COLO829 (cell line): ENCODE measurements at regions not wholly inside any gene's neighbourhood (a gene's known extent, or its start where the extent isn't known, plus 50 kb on each side); places are given as distances from the start of the nearest gene placed in this dataset.
A peak's percentile ranks its signal among the peaks of the same experiment; 100 is the strongest.
"Not testable (repeated sequence)": the region's sequence is repeated elsewhere in the genome, so short reads cannot be mapped to it uniquely, and the experiment has no call there.

ENCODE experiments used
- DNase-seq: peaks from one replicate; pipeline ENCODE4 v3.0.0; 2012; ENCODE audit warnings: low spot score

GRCh38 chr3:21020681-21021080, 730.3 kb downstream of the ZNF385D start:
- no peak for DNase-seq

GRCh38 chr3:21020043-21020442, 731.0 kb downstream of the ZNF385D start:
- DNase-seq: no peak

DNA sequence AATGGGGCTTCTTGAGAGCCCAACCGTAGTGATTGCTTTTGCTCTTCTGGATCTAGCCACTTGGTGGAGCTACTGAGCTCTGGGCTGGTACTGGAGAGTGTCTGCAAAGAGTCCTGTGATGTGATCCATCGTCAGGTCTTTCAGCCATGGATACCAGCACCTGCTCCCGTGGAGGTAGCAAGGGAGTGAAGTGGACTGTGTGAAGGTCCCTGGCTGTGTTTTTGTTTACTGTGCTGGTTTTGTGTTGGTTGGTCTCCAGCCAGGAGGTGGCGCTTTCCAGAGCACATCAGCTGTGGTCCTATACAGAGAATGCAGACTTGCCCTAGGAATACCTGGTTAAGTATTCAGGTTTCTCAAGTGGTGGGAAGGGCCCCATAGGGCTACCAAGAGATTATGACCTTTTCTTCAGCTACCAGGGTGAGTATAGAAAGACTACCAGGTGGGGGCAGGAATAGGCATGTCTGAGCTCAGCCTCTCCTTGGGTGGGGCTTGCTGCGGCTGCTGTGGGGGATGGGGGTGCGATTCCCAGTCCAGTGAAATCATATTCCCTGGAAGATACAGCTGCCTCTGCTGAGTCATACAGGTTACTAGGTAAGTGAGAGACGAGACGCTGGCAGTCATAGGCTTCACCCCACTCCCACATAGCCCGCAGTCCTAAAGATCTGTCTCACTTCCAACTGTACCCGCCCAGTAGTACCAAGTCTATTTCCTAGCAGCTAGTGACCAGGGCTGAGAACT, 733.7 kb downstream of the ZNF385D start:
- no peak for DNase-seq

DNA sequence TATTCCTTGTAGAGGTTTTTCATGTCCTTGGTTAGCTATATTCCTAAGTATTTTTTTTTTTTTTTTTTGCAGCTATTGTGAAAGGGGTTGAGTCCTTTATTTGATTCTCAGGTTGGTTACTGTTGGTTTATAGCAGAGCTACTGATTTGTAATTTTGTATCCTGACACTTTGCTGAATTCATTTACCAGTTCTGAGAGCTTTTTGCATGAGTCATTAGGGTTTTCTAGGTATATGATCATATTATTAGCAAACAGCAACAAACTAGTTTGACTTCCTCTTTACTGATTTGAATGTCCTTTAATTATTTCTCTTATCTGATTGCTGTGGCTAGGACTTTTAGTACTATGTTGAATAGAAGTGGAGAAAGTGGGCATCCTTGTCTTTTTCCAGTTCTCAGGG, 737.4 kb downstream of the ZNF385D start:
- no peak for DNase-seq

- DNase-seq: no peak
These were observed 751.3 kb downstream of the ZNF385D start for GRCh38 chr3:20999661-21000060.

DNA sequence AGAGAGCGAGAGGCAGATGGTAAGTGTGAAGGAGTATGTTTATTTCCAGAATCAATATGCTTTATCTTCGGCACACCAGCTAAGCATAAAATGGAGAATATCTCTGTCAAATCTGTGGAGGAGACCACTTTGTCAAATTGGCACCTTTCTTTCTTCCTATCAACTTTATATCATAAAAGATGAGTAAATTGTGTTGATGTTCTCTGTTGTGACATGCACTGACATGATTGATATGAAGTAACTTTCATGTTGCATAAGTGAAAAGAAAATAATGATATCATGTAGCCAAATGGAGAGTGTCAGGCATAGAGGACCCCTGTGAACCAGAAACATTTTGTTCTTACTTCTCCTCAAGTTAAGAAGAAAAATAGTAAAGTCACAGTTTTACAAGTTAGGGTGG, 753.8 kb downstream of the ZNF385D start:
- no peak for DNase-seq

DNA sequence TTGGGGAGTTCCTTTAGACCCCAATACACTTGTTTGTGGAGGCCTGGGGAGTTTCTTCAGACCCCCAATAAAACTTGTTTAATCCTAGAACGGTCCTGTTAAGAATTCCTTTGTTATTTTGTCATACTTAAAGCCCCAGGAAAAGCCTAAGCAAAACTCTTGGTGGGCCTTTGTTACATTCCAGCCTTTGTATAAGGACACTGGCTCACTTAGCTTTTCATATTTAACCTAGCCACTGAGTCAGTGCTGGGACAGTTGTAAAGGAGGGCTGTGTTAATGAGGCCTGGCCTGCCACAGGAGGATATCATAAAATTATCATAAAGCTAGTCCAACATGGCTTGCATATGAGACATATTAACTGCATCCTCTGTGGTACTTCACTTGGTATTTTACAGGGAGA, 760.1 kb downstream of the ZNF385D start:
- no peak for DNase-seq

DNA sequence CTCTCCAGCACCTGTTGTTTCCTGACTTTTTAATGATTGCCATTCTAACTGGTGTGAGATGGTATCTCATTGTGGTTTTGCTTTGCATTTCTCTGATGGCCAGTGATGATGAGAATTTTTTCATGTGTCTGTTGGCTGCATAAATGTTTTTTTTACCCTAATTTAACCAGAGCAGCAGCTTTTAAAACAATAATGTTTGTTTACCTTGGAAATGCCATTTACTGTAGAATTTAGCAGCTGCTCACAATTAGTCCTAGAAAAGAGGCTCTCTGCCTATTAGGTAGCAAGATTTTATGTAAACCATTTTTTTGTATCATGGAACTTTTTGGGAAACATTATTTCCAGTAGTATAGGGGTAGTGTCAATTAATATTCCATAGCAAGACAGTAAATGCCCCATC, 761.4 kb downstream of the ZNF385D start:
- DNase-seq: not testable (repeated sequence)

DNA sequence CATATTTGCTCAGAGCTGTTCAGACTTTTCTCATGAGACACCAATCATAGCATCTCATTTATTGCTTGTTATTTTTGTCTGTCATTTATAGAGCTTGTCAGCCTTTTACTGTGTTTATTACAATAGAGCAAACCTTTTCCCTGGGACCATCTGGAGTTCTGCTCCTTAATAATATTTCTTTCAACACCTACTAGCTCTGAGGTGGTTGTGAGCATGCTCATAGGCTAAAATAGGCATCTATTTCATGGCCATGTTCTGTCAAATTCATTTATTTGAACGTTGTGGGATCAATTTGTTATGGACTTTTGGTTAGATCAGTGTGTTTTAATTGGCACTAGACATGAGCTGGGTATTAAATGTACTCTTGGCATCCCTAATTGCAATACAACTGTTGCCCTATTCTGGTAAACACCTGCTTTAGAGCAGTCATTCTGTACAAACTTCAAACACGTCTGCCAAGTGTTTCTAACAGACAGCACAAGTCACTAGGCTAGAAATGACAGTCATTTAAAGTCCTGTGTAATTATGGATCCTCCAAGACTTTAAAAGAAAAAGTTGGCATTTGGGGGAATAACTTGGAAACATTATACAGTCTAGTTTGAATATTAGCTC, 766.3 kb downstream of the ZNF385D start:
- no peak for DNase-seq

DNA sequence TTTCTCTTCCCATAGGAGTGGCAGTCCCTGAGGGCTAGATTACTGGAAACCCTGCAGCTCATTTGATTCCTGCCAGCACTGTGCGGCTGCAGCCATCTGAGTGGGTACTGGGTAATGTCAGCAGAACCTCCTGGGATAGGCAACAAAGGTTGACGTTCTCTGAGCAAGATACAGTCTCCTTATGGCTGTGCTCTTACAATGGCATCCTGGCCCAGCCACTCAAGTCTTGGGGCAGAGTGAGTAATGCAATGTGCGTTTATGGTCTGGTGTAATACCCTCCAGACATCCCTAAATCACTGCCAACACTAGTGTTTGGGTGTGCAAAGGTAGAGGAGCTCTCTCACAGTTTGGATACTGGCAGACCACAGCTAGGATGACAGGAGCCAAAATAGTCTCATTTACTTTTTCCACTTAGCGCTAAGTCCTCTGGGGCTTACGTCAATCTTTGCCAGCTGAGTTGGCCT, 775.8 kb downstream of the ZNF385D start:
- no peak for DNase-seq

GRCh38 chr3:20974396-20974795, 776.6 kb downstream of the ZNF385D start:
- DNase-seq: no peak

GRCh38 chr3:20970807-20971206, 780.2 kb downstream of the ZNF385D start:
- DNase-seq: not testable (repeated sequence)

- DNase-seq: not testable (repeated sequence)
These were observed 781.5 kb upstream of the SGO1 start for GRCh38 chr3:20967485-20967884.

DNA sequence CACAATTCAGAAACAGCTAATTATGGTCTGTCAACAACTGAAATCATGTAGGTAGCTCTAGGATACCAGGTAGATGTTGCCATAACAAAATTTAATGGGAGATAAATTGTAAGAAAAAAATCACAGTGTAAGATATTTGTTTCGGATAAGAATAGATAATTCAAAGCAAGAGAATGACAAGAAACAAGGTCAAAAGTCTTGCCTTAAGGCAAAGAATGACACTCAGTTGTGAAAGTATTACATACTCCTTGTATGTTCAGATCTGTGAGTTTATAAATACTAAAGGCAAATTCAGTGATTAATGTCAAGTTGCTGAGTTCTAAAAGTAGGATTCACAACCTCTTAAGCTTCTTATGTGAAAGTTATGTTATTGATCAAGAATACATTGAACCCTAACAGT, 772.2 kb upstream of the SGO1 start:
- no peak for DNase-seq

DNA sequence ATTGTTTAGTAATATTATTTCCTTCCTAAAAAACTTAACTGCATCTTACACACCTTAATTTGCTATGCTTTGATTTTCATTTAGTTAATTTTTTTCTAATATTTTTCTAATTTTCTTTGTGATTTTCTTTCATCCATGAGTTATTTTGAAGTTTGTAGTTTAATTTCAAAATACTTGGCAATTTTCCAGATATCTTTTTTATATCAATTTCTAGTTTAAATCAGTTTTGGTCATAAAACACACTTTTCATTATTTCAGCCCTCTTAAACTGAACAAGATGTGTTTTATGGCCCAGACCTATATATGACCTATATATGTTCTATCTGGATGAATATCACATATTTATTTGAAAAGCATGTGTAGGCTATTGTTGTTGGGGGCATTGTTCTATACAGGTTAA, 759.9 kb upstream of the SGO1 start:
- DNase-seq: no peak

DNA sequence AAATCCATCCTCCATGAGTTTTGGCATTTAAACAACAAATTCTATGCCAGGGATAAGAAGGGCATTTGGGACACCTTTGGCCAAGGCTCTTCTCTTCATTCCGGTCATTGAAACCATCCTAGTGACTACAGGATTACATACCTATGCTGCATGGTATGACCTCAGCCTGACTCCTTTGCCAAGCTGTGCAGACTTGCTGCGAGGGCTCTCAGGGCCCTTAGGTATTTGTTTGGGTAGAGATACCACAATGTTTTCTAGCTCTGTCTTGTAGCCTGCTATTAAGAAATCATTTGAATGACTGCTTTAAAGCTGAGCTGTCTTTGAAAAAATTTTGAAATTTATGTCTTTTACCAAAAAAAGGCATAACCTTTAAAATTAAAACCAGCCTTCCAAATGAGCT, 749.8 kb upstream of the SGO1 start:
- no peak for DNase-seq

- no peak for DNase-seq
These were observed 745.8 kb upstream of the SGO1 start for GRCh38 chr3:20931834-20932233.

- peak; percentile 6 for DNase-seq
These were observed 744.0 kb upstream of the SGO1 start for GRCh38 chr3:20930034-20930433.

DNA sequence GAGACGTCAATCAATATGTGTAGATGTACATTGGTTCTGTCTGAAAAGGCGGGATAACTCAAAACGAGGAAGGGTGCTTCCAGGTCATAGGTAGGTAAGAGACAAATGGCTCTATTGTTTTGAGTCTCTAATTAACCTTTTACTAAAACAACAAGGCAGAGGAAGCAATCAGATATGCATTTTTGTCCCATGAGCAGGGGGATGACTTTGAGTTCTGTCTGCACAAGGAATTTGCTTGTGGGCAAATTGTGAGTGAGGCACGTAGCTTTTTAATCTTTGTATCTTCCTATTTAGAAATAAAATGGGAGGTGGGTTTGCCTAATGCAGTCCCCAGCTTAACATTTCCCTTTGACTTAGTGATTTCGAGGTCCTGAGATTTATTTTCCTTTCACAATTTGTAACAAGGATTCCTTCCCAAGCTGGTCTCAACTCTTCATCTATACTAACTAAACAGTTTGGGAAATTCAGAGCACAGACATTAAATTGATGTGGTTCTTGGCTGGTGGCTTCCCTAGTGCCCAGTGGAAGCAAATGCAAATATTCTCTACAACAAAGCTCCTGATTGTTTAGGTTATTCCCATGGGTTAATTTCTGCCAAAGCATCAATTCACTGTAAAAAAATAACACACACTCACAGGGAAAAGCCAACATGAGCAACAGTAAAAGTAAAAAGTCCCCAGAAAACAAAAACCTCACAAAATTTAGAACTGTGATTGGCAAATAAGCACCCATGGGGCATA, 738.8 kb upstream of the SGO1 start:
- peak; percentile 65 for DNase-seq

DNA sequence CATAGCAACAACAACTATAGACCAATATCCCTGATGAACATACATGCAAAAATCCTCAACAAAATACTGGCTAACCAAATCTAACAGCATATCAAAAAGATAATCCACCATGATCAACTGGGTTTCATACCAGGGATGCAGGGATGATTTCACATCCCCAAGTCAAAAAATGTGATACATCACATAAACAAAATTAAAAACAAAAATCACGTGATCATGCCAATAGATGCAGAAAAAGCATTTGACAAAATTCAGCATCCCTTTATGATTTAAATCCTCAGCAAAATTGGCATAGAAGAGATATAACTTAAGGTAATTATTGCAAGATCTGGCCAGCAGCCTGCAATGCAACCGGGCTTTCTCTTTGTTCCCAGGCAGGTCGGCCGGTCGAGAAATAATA, 735.1 kb upstream of the SGO1 start:
- DNase-seq: not testable (repeated sequence)

DNA sequence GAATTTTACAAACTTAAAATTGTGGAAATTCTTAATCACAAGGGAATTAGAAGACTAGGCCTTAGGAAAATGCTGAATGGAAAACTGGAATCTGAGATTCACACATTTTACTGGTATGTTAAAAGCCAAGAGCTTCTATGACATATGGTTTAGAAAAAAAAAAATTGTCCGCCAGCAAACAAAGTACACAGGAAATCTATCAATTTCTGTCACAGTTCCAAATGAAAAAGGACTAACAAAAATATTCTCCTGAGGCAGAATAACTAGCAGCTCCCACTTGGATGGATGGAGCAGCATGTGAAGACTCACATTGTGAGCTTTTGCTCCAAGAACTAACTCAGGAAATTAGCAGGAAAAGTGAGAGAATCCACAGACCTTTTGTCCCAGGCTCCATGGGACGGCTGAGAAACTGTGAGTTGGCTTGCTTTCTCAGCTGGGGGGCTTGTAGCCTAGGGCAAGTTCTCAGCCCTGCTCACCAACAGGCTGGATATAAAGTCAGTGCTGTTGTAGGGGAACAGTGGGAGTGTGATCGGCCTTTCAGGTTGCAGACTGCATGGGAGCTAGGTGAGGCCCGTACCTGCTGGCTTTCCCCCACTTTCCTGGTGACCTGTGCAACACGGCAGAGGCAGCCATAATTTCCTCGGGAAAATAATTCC, 731.1 kb upstream of the SGO1 start:
- no peak for DNase-seq

DNA sequence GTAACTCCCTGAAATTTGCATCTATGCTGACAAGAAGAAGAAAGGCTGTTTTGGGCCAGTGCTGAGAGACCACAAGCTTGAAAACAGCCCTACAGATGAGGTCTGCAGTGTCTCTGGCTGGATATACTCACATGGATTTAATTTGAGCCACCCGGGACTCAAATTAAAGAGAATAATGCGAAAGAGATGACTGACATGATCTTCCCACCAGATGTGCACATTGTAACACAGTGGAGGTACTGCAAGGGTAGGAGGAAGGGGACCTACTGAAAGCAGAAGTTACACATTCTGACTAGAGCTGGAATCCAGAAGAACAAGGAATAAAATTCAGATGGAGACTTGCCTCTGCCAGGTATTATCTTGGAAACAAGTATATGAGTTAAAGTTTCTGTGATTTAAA, 728.3 kb upstream of the SGO1 start:
- DNase-seq: no peak

GRCh38 chr3:20912406-20912805, 726.4 kb upstream of the SGO1 start:
- DNase-seq: no peak
